IMR-90 (cell line): ENCODE measurements at regions not wholly inside any gene's neighbourhood (a gene's known extent, or its start where the extent isn't known, plus 50 kb on each side); places are given as distances from the start of the nearest gene placed in this dataset.

Experiments
- ATAC-seq: fragments of 200-7000 bp; cut with Tn5 transposase; 2 replicates; pipeline ENCODE4 v1.9.1; 2020; ENCODE audit warnings: low read depth, mild to moderate bottlenecking, moderate library complexity
- BruUV-seq: library from RNA; stranded (reverse); fragments of 400-500 nt; replicated peaks from 2 replicates; lab custom pipeline; 2021; lab: Mats Ljungman, UMichigan
- CTCF ChIA-PET: fragments of 300-600 bp; formaldehyde crosslinking; extraction: SDS; loops from one replicate; lab custom pipeline; 2021; ENCODE audit warnings: antibody characterized with exemption; lab: Yijun Ruan, JAX
- POLR2A ChIA-PET: fragments of 300-600 bp; sonication (Branson Sonifier 250); formaldehyde crosslinking; loops from one replicate; lab custom pipeline; 2022; ENCODE audit warnings: antibody characterized with exemption; ENCODE audit not compliant: unreplicated experiment; lab: Charles Lee
- DNase-seq: peaks from one replicate; pipeline ENCODE4 v3.0.0; 2013
- H2AFZ ChIP-seq: replicated peaks from 2 replicates; pipeline ENCODE3; 2013; ENCODE audit warnings: low read length, mild to moderate bottlenecking; ENCODE audit not compliant: poor library complexity
- H2AK5ac ChIP-seq: 2 replicates; pipeline ENCODE4 v1.6.1; 2013; ENCODE audit warnings: low read depth, low read length, inconsistent platforms
- H2AK9ac ChIP-seq: replicated peaks from 2 replicates; pipeline ENCODE3; 2013; ENCODE audit warnings: mild to moderate bottlenecking, low read depth, low read length, moderate library complexity; ENCODE audit not compliant: poor library complexity
- H2BK120ac ChIP-seq: 2 replicates; pipeline ENCODE4 v1.6.1; 2013; ENCODE audit warnings: low read depth, low read length, inconsistent platforms
- H2BK15ac ChIP-seq: 3 replicates; pipeline ENCODE4 v1.6.1; 2013; ENCODE audit warnings: low read depth, low read length, inconsistent platforms
- H2BK20ac ChIP-seq: 2 replicates; pipeline ENCODE4 v1.6.1; 2013; ENCODE audit warnings: low read depth, mild to moderate bottlenecking, inconsistent platforms, low read length, moderate library complexity
- H2BK5ac ChIP-seq: 2 replicates; pipeline ENCODE4 v1.6.1; 2013; ENCODE audit warnings: mild to moderate bottlenecking, low read depth, low read length, inconsistent platforms; ENCODE audit not compliant: poor library complexity, severe bottlenecking
- H3K14ac ChIP-seq: replicated peaks from 2 replicates; pipeline ENCODE4 v1.6.1; 2013; ENCODE audit warnings: low read depth, low read length, inconsistent platforms
- H3K18ac ChIP-seq: 2 replicates; pipeline ENCODE4 v1.6.1; 2013; ENCODE audit warnings: low read depth, low read length, control low read depth
- H3K23ac ChIP-seq: 2 replicates; pipeline ENCODE4 v1.6.1; 2013; ENCODE audit warnings: low read depth, low read length, inconsistent platforms
- H3K27ac ChIP-seq: 2 replicates; pipeline ENCODE4 v1.5.1; 2013; ENCODE audit warnings: mild to moderate bottlenecking, control low read depth, low read length; ENCODE audit not compliant: insufficient read depth
- H3K27me3 ChIP-seq: 2 replicates; pipeline ENCODE4 v1.6.1; 2013; ENCODE audit warnings: low read length; ENCODE audit not compliant: control insufficient read depth, insufficient read depth
- H3K36me3 ChIP-seq: 2 replicates; pipeline ENCODE4 v1.6.1; 2013; ENCODE audit warnings: low read length, mixed read lengths; ENCODE audit not compliant: control insufficient read depth, insufficient read depth
- H3K4ac ChIP-seq: 2 replicates; pipeline ENCODE4 v1.6.1; 2013; ENCODE audit warnings: low read depth, low read length, inconsistent platforms
- H3K4me1 ChIP-seq: 2 replicates; pipeline ENCODE4 v1.6.1; 2013; ENCODE audit warnings: low read length, mixed read lengths; ENCODE audit not compliant: control insufficient read depth, insufficient read depth
- H3K4me2 ChIP-seq: 2 replicates; pipeline ENCODE4 v1.6.1; 2013; ENCODE audit warnings: low read depth, mild to moderate bottlenecking, control low read depth, low read length, moderate library complexity
- H3K4me3 ChIP-seq: 2 replicates; pipeline ENCODE4 v1.5.1; 2013; ENCODE audit warnings: low read depth, mild to moderate bottlenecking, control low read depth, low read length, moderate library complexity; ENCODE audit not compliant: insufficient read depth
- H3K56ac ChIP-seq: 2 replicates; pipeline ENCODE4 v1.6.1; 2013; ENCODE audit warnings: low read length, inconsistent platforms; ENCODE audit not compliant: insufficient read depth; ENCODE audit errors: extremely low read depth
- H3K79me1 ChIP-seq, 2 experiments: 2 replicates each; pipeline ENCODE4 v1.6.1; 2013; ENCODE audit warnings: low read length in 2 of 2, inconsistent platforms in 1 of 2, low read depth in 1 of 2
- H3K9ac ChIP-seq: 2 replicates; pipeline ENCODE4 v1.6.1; 2013; ENCODE audit warnings: low read depth, low read length, control low read depth
- H3K9me1 ChIP-seq: 2 replicates; pipeline ENCODE4 v1.6.1; 2013; ENCODE audit warnings: low read length, inconsistent platforms; ENCODE audit not compliant: insufficient read depth
- H3K9me3 ChIP-seq: 2 replicates; pipeline ENCODE4 v1.6.1; 2013; ENCODE audit warnings: low read length; ENCODE audit not compliant: control insufficient read depth, insufficient read depth
- H4K20me1 ChIP-seq: 2 replicates; pipeline ENCODE4 v1.6.1; 2013; ENCODE audit warnings: low read length, inconsistent platforms; ENCODE audit not compliant: insufficient read depth
- H4K5ac ChIP-seq: 2 replicates; pipeline ENCODE4 v1.6.1; 2013; ENCODE audit warnings: mild to moderate bottlenecking, low read depth, low read length, control low read depth
- H4K8ac ChIP-seq, 2 experiments: 2 replicates each; pipeline ENCODE4 v1.6.1; 2013; ENCODE audit warnings: low read depth in 2 of 2, low read length in 2 of 2, control low read depth in 1 of 2, inconsistent platforms in 1 of 2
- H4K91ac ChIP-seq: 2 replicates; pipeline ENCODE4 v1.6.1; 2013; ENCODE audit warnings: low read depth, low read length, inconsistent platforms; ENCODE audit not compliant: insufficient read depth
- ELK1 ChIP-seq: fragments of 150-350 bp; IDR thresholded peaks from 2 replicates; pipeline ENCODE4 v1.6.1; 2016; ENCODE audit warnings: low read depth, mild to moderate bottlenecking, low read length, moderate library complexity, borderline replicate concordance
- MAFK ChIP-seq: IDR thresholded peaks from 2 replicates; pipeline ENCODE4 v1.6.1; 2012; ENCODE audit warnings: low read depth, low read length, improper control_type of control experiment
- NFE2L2 ChIP-seq: fragments of 150-350 bp; IDR thresholded peaks from 2 replicates; pipeline ENCODE4 v1.6.1; 2016; ENCODE audit warnings: low read depth, mild to moderate bottlenecking, low read length
- POLR2A ChIP-seq: IDR thresholded peaks from 2 replicates; pipeline ENCODE4 v1.6.1; 2012; ENCODE audit warnings: mild to moderate bottlenecking, low read depth, low read length
- WGBS, 2 experiments: methylation state at CpG; one replicate each; pipeline versions ENCODE4 v1.1.5 to v1.1.7; 2013; ENCODE audit warnings: missing lambda C conversion rate in 2 of 2; ENCODE audit not compliant: insufficient read length in 1 of 2; ENCODE audit errors: extremely low coverage in 2 of 2; 5-methylcytosine and 5-hydroxymethylcytosine counted together
- dilution Hi-C: fragments of 300-500 bp; cut with HindIII; formaldehyde crosslinking; loops from one replicate; pipeline ENCODE4 v1.14.3; 2018; ENCODE audit warnings: low sequenced_read_pairs; ENCODE audit not compliant: unreplicated experiment
- in situ Hi-C: fragments of 300-500 bp; cut with MboI; formaldehyde crosslinking; loops from 3 replicates; pipeline ENCODE4 v1.14.3; 2019; ENCODE audit warnings: low sequenced_read_pairs, inconsistent platforms, mixed read lengths
- intact Hi-C: fragments of 100-400 bp; cut with micrococcal nuclease; formaldehyde crosslinking; loops from 2 replicates; pipeline ENCODE4 v1.10.0; 2022

GRCh38 chr7:88629559-88629958, 129.9 kb upstream of the ZNF804B start:
- intact Hi-C loops: no loop called here

More at GRCh38 chr7:88629559-88629958, 129.9 kb upstream of the ZNF804B start:
- Histone ChIP-seq H3K27me3 (no peaks in the 10 kb centered on the region), H4K91ac (no peak overlapping the region), H3K9me1 (no peaks in the 10 kb centered on the region), H2BK5ac (no peak overlapping the region), H4K8ac (no peak overlapping the region), H2AK9ac (no peak overlapping the region), H4K20me1 (no peaks in the 10 kb centered on the region), H3K18ac (no peak overlapping the region), H3K4ac (no peak overlapping the region), H3K23ac (no peak overlapping the region), H3K9ac (no peak overlapping the region), H3K36me3 (no peaks in the 10 kb centered on the region), H3K56ac (no peak overlapping the region), H2AFZ (no peak overlapping the region), H4K5ac (no peak overlapping the region), H2BK20ac (no peak overlapping the region), H3K14ac (no peak overlapping the region), H3K9me3 (peaks cover 2% of the 10 kb centered on the region; the same call in 1 of the 2 replicates), H3K4me3 (no peak overlapping the region), H2AK5ac (no peak overlapping the region), H3K4me1 (no peaks in the 10 kb centered on the region), H3K4me2 (no peak overlapping the region), H2BK15ac (no peak overlapping the region), H3K27ac (no peak overlapping the region), H2BK120ac (no peak overlapping the region), H3K79me1 (no peaks in the 10 kb centered on the region)
- ATAC-seq: no peak
- no peak for TF ChIP-seq ELK1
- TF ChIP-seq NFE2L2: no peak
- TF ChIP-seq MAFK: 0 out of 2 replicates have a peak, but pooled peaks have one; percentile 25
- TF ChIP-seq POLR2A: no peak
- ChIA-PET POLR2A (no interaction called here), CTCF (no interaction called here)
- WGBS, 2 experiments: no CpG with 5 or more reads among the region's 1 CpG
- DNase-seq: no peak
- in situ Hi-C loops: no loop called here
- BruUV-seq: no TSS peak
- dilution Hi-C loops: no loop called here
